ENCODE measurements at regions not wholly inside any gene's neighbourhood (a gene's known extent, or its start where the extent isn't known, plus 50 kb on each side); places are given as distances from the start of the nearest gene placed in this dataset.
"Not testable (repeated sequence)": the region's sequence is repeated elsewhere in the genome, so short reads cannot be mapped to it uniquely, and the experiment has no call there.

DNA sequence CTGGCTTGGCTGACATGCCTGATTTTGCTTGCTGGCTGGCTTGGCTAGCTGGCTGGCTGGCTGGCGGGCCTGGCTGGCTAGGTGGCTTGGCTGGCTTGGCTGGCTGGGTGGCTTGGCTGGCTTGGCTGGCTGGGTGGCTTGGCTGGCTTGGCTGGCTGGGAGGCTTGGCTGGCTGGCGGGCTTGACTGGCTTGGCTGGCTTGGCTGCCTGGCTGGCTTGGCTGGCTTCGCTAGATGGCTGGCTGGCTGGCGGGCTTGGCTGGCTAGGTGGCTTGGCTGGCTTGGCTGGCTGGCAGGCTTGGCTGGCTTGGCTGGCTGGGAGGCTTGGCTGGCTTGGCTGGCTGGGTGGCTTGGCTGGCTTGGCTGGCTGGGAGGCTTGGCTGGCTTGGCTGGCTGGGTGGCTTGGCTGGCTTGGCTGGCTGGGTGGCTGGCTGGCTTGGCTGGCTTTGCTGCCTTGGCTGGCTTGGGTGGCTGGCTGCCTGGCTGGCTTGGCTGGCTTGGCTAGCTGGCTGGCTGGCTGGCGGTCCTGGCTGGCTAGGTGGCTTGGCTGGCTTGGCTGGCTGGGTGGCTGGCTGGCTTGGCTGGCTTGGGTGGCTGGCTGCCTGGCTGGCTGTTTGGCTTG is 2827.0 kb downstream of the RPIA start:
- H3K27ac ChIP-seq (ENCODE audit: insufficient read depth in 1 of 2, low read depth in 1 of 2, low read length in 2 of 2, poor library complexity in 1 of 2, severe bottlenecking in 2 of 2); H3K4me3 ChIP-seq (ENCODE audit: control insufficient read depth in 1 of 7, extremely low read depth in 1 of 7, insufficient read depth in 4 of 7, low read depth in 2 of 7, low read length in 6 of 7); DNase-seq; H3K4me1 ChIP-seq (ENCODE audit: control extremely low read depth in 1 of 4, control insufficient read depth in 4 of 4, insufficient read depth in 4 of 4, low read length in 3 of 4); H3K27me3 ChIP-seq (replicated peaks in 2 of 5; ENCODE audit: control insufficient read depth in 4 of 5, insufficient read depth in 5 of 5, low read length in 4 of 5); H3K36me3 ChIP-seq (ENCODE audit: control insufficient read depth in 4 of 4, insufficient read depth in 4 of 4, low read length in 3 of 4); POLR2A ChIA-PET; H3K9me3 ChIP-seq (ENCODE audit: control extremely low read depth in 1 of 5, control insufficient read depth in 4 of 5, insufficient read depth in 2 of 5, low read depth in 1 of 5, low read length in 4 of 5); CTCF ChIA-PET: not testable (repeated sequence)
- WGBS (ENCODE audit: insufficient coverage): 98% methylated on average over 5 of the region's 5 CpGs

DNA sequence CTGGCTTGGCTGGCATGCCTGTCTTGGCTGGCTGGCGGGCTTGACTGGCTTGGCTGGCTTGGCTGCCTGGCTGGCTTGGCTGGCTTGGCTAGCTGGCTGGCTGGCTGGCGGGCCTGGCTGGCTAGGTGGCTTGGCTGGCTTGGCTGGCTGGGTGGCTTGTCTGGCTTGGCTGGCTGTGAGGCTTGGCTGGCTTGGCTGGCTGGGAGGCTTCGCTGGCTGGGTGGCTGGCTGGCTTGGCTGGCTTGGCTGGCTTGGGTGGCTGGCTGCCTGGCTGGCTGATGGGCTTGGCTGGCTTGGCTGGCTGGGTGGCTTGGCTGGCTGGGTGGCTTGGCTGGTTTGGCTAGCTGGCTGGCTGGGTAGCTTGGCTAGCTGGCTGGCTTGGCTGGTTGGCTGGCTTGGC is 2827.9 kb downstream of the RPIA start:
- H3K4me1 ChIP-seq (ENCODE audit: control extremely low read depth in 1 of 4, control insufficient read depth in 4 of 4, insufficient read depth in 4 of 4, low read length in 3 of 4); DNase-seq; H3K27me3 ChIP-seq (replicated peaks in 2 of 5; ENCODE audit: control insufficient read depth in 4 of 5, insufficient read depth in 5 of 5, low read length in 4 of 5); H3K9me3 ChIP-seq (ENCODE audit: control extremely low read depth in 1 of 5, control insufficient read depth in 4 of 5, insufficient read depth in 2 of 5, low read depth in 1 of 5, low read length in 4 of 5); H3K4me3 ChIP-seq (ENCODE audit: control insufficient read depth in 1 of 7, extremely low read depth in 1 of 7, insufficient read depth in 4 of 7, low read depth in 2 of 7, low read length in 6 of 7); H3K27ac ChIP-seq (ENCODE audit: insufficient read depth in 1 of 2, low read depth in 1 of 2, low read length in 2 of 2, poor library complexity in 1 of 2, severe bottlenecking in 2 of 2); POLR2A ChIA-PET; CTCF ChIA-PET; H3K36me3 ChIP-seq (ENCODE audit: control insufficient read depth in 4 of 4, insufficient read depth in 4 of 4, low read length in 3 of 4): not testable (repeated sequence)
- WGBS (ENCODE audit: insufficient coverage): no CpG with 5 or more reads among the region's 3 CpGs

DNA sequence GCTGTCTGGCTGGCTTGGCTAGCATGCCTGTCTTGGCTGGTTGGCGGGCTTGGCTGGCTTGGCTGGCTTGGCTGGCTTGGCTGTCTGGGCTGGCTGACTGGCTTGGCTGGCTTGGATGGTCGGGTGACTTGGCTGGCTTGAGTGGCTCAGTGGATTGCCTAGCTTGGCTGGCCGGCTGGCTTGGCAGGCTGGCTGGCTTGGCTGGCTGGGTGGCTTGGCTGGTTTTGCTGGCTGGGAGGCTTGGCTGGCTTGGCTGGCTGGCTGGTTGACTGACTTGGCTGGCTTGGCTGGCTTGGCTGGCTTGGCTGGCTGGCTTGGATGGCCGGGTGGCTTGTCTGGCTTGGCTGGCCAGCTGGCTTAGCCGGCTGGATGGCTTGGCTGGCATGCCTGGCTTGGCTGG is 2828.4 kb downstream of the RPIA start:
- H3K36me3 ChIP-seq (ENCODE audit: control insufficient read depth in 4 of 4, insufficient read depth in 4 of 4, low read length in 3 of 4); H3K9me3 ChIP-seq (ENCODE audit: control extremely low read depth in 1 of 5, control insufficient read depth in 4 of 5, insufficient read depth in 2 of 5, low read depth in 1 of 5, low read length in 4 of 5); POLR2A ChIA-PET; H3K27me3 ChIP-seq (replicated peaks in 2 of 5; ENCODE audit: control insufficient read depth in 4 of 5, insufficient read depth in 5 of 5, low read length in 4 of 5); DNase-seq; H3K27ac ChIP-seq (ENCODE audit: insufficient read depth in 1 of 2, low read depth in 1 of 2, low read length in 2 of 2, poor library complexity in 1 of 2, severe bottlenecking in 2 of 2); H3K4me1 ChIP-seq (ENCODE audit: control extremely low read depth in 1 of 4, control insufficient read depth in 4 of 4, insufficient read depth in 4 of 4, low read length in 3 of 4); H3K4me3 ChIP-seq (ENCODE audit: control insufficient read depth in 1 of 7, extremely low read depth in 1 of 7, insufficient read depth in 4 of 7, low read depth in 2 of 7, low read length in 6 of 7); CTCF ChIA-PET: not testable (repeated sequence)
- no CpG with 5 or more reads among the region's 5 CpGs for WGBS (ENCODE audit: insufficient coverage)

DNA sequence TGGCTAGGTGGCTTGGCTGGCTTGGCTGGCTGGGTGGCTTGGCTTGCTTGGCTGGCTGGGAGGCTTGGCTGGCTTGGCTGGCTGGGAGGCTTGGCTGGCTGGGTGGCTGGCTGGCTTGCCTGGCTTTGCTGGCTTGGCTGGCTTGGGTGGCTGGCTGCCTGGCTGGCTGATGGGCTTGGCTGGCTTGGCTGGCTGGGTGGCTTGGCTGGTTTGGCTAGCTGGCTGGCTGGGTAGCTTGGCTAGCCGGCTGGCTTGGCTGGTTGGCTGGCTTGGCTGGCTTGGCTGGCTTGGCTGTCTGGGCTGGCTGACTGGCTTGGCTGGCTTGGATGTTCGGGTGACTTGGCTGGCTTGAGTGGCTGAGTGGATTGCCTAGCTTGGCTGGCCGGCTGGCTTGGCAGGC is 2829.1 kb downstream of the RPIA start:
- H3K27ac ChIP-seq (ENCODE audit: insufficient read depth in 1 of 2, low read depth in 1 of 2, low read length in 2 of 2, poor library complexity in 1 of 2, severe bottlenecking in 2 of 2); CTCF ChIA-PET; H3K9me3 ChIP-seq (ENCODE audit: control extremely low read depth in 1 of 5, control insufficient read depth in 4 of 5, insufficient read depth in 2 of 5, low read depth in 1 of 5, low read length in 4 of 5); H3K4me3 ChIP-seq (ENCODE audit: control insufficient read depth in 1 of 7, extremely low read depth in 1 of 7, insufficient read depth in 4 of 7, low read depth in 2 of 7, low read length in 6 of 7); H3K4me1 ChIP-seq (ENCODE audit: control extremely low read depth in 1 of 4, control insufficient read depth in 4 of 4, insufficient read depth in 4 of 4, low read length in 3 of 4); DNase-seq; H3K27me3 ChIP-seq (replicated peaks in 2 of 5; ENCODE audit: control insufficient read depth in 4 of 5, insufficient read depth in 5 of 5, low read length in 4 of 5); H3K36me3 ChIP-seq (ENCODE audit: control insufficient read depth in 4 of 4, insufficient read depth in 4 of 4, low read length in 3 of 4); POLR2A ChIA-PET: not testable (repeated sequence)
- no CpG with 5 or more reads among the region's 3 CpGs for WGBS (ENCODE audit: insufficient coverage)

DNA sequence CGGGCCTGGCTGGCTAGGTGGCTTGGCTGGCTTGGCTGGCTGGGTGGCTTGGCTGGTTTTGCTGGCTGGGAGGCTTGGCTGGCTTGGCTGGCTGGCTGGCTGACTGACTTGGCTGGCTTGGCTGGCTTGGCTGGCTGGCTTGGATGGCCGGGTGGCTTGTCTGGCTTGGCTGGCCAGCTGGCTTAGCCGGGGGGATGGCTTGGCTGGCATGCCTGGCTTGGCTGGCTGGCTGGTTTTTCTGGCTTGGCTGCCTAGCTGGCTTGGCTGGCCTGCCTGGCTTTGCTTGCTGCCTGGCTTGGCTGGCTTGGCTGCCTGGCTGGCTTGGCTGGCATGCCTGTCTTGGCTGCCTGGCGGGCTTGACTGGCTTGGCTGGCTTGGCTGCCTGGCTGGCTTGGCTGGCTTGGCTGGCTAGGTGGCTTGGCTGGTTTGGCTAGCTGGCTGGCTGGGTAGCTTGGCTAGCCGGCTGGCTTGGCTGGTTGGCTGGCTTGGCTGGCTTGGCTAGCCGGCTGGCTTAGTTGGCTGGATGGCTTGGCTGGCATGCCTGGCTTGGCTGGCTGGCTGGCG is 2829.6 kb downstream of the RPIA start:
- H3K9me3 ChIP-seq (ENCODE audit: control extremely low read depth in 1 of 5, control insufficient read depth in 4 of 5, insufficient read depth in 2 of 5, low read depth in 1 of 5, low read length in 4 of 5); H3K36me3 ChIP-seq (ENCODE audit: control insufficient read depth in 4 of 4, insufficient read depth in 4 of 4, low read length in 3 of 4): not testable (repeated sequence)

DNA sequence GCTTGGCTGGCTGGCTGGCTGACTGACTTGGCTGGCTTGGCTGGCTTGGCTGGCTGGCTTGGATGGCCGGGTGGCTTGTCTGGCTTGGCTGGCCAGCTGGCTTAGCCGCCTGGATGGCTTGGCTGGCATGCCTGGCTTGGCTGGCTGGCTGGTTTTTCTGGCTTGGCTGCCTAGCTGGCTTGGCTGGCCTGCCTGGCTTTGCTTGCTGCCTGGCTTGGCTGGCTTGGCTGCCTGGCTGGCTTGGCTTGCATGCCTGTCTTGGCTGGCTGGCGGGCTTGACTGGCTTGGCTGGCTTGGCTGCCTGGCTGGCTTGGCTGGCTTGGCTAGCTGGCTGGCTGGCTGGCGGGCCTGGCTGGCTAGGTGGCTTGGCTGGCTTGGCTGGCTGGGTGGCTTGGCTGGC is 2830.5 kb downstream of the RPIA start:
- H3K36me3 ChIP-seq (ENCODE audit: control insufficient read depth in 4 of 4, insufficient read depth in 4 of 4, low read length in 3 of 4); CTCF ChIA-PET; POLR2A ChIA-PET; H3K4me1 ChIP-seq (ENCODE audit: control extremely low read depth in 1 of 4, control insufficient read depth in 4 of 4, insufficient read depth in 4 of 4, low read length in 3 of 4); DNase-seq; H3K4me3 ChIP-seq (ENCODE audit: control insufficient read depth in 1 of 7, extremely low read depth in 1 of 7, insufficient read depth in 4 of 7, low read depth in 2 of 7, low read length in 6 of 7); H3K27ac ChIP-seq (ENCODE audit: insufficient read depth in 1 of 2, low read depth in 1 of 2, low read length in 2 of 2, poor library complexity in 1 of 2, severe bottlenecking in 2 of 2); H3K9me3 ChIP-seq (ENCODE audit: control extremely low read depth in 1 of 5, control insufficient read depth in 4 of 5, insufficient read depth in 2 of 5, low read depth in 1 of 5, low read length in 4 of 5); H3K27me3 ChIP-seq (replicated peaks in 2 of 5; ENCODE audit: control insufficient read depth in 4 of 5, insufficient read depth in 5 of 5, low read length in 4 of 5): not testable (repeated sequence)
- no CpG with 5 or more reads among the region's 4 CpGs for WGBS (ENCODE audit: insufficient coverage)

More for the DNA sequence above, 2829.6 kb downstream of the RPIA start:
- CTCF ChIA-PET; DNase-seq; POLR2A ChIA-PET; H3K4me1 ChIP-seq (ENCODE audit: control extremely low read depth in 1 of 4, control insufficient read depth in 4 of 4, insufficient read depth in 4 of 4, low read length in 3 of 4); H3K4me3 ChIP-seq (ENCODE audit: control insufficient read depth in 1 of 7, extremely low read depth in 1 of 7, insufficient read depth in 4 of 7, low read depth in 2 of 7, low read length in 6 of 7); H3K27me3 ChIP-seq (replicated peaks in 2 of 5; ENCODE audit: control insufficient read depth in 4 of 5, insufficient read depth in 5 of 5, low read length in 4 of 5); H3K27ac ChIP-seq (ENCODE audit: insufficient read depth in 1 of 2, low read depth in 1 of 2, low read length in 2 of 2, poor library complexity in 1 of 2, severe bottlenecking in 2 of 2): not testable (repeated sequence)
- WGBS (ENCODE audit: insufficient coverage): 100% methylated on average over 1 of the region's 7 CpGs

DNA sequence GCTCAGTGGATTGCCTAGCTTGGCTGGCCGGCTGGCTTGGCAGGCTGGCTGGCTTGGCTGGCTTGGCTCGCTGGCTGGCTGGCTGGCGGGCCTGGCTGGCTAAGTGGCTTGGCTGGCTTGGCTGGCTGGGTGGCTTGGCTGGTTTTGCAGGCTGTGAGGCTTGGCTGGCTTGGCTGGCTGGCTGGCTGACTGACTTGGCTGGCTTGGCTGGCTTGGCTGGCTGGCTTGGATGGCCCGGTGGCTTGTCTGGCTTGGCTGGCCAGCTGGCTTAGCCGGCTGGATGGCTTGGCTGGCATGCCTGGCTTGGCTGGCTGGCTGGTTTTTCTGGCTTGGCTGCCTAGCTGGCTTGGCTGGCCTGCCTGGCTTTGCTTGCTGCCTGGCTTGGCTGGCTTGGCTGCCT is 2831.4 kb downstream of the RPIA start:
- H3K4me1 ChIP-seq (ENCODE audit: control extremely low read depth in 1 of 4, control insufficient read depth in 4 of 4, insufficient read depth in 4 of 4, low read length in 3 of 4); H3K4me3 ChIP-seq (ENCODE audit: control insufficient read depth in 1 of 7, extremely low read depth in 1 of 7, insufficient read depth in 4 of 7, low read depth in 2 of 7, low read length in 6 of 7); POLR2A ChIA-PET; H3K9me3 ChIP-seq (ENCODE audit: control extremely low read depth in 1 of 5, control insufficient read depth in 4 of 5, insufficient read depth in 2 of 5, low read depth in 1 of 5, low read length in 4 of 5); CTCF ChIA-PET; H3K36me3 ChIP-seq (ENCODE audit: control insufficient read depth in 4 of 4, insufficient read depth in 4 of 4, low read length in 3 of 4); DNase-seq; H3K27ac ChIP-seq (ENCODE audit: insufficient read depth in 1 of 2, low read depth in 1 of 2, low read length in 2 of 2, poor library complexity in 1 of 2, severe bottlenecking in 2 of 2); H3K27me3 ChIP-seq (replicated peaks in 2 of 5; ENCODE audit: control insufficient read depth in 4 of 5, insufficient read depth in 5 of 5, low read length in 4 of 5): not testable (repeated sequence)
- WGBS (ENCODE audit: insufficient coverage): no CpG with 5 or more reads among the region's 5 CpGs

Data from common myeloid progenitor, CD34-positive (primary cell).